ENCODE measurements at regions not wholly inside any gene's neighbourhood (a gene's known extent, or its start where the extent isn't known, plus 50 kb on each side); places are given as distances from the start of the nearest gene placed in this dataset.

GRCh38 chr11:115660030-115660805 is 156.0 kb upstream of the CADM1 start:
- TF ChIP-seq CTCF (IDR thresholded peaks at IDR 0.05) (no peak), EZH2phosphoT487 (IDR thresholded peaks at IDR 0.05) (peak; percentile 10)
